ENCODE measurements at regions not wholly inside any gene's neighbourhood (a gene's known extent, or its start where the extent isn't known, plus 50 kb on each side); places are given as distances from the start of the nearest gene placed in this dataset.

GRCh38 chr2:40507432-40507831 is 55.5 kb upstream of the SLC8A1 start:
- peak; percentile 25 to 53 (median 44) for DNase-seq

- no peak for DNase-seq
Measured at GRCh38 chr2:40510304-40510703, 58.4 kb upstream of the SLC8A1 start.

GRCh38 chr2:40511661-40512213 is 59.8 kb upstream of the SLC8A1 start:
- DNase-seq, result peak; percentile 54 to 74 (median 73)

- no peak for DNase-seq
Measured at GRCh38 chr2:40512256-40512655, 60.4 kb upstream of the SLC8A1 start.

- peak; percentile 11 to 42 (median 36) for DNase-seq
Measured at GRCh38 chr2:40513201-40513600, 61.3 kb upstream of the SLC8A1 start.

GRCh38 chr2:40516604-40517003 is 64.7 kb upstream of the SLC8A1 start:
- DNase-seq, result no peak

- DNase-seq, result no peak
Measured at GRCh38 chr2:40528564-40528963, 76.7 kb upstream of the SLC8A1 start.

GRCh38 chr2:40531359-40531758 is 79.5 kb upstream of the SLC8A1 start:
- no peak for DNase-seq

GRCh38 chr2:40534528-40534927 is 82.6 kb upstream of the SLC8A1 start:
- DNase-seq, result no peak

- DNase-seq, result no peak
Measured at GRCh38 chr2:40535972-40536371, 84.1 kb upstream of the SLC8A1 start.

- no peak for DNase-seq
Measured at GRCh38 chr2:40540026-40540425, 88.1 kb upstream of the SLC8A1 start.

- no peak for DNase-seq
Measured at GRCh38 chr2:40543381-40543780, 91.5 kb upstream of the SLC8A1 start.

- DNase-seq, result no peak
Measured at GRCh38 chr2:40544072-40544471, 92.2 kb upstream of the SLC8A1 start.

- DNase-seq, result no peak
Measured at GRCh38 chr2:40545645-40546044, 93.8 kb upstream of the SLC8A1 start.

GRCh38 chr2:40546439-40547191 is 94.7 kb upstream of the SLC8A1 start:
- peak in 1 of 3 donors; percentile 22 for DNase-seq

GRCh38 chr2:40548521-40548920 is 96.6 kb upstream of the SLC8A1 start:
- DNase-seq, result no peak

GRCh38 chr2:40550085-40550484 is 98.2 kb upstream of the SLC8A1 start:
- no peak for DNase-seq

- DNase-seq, result no peak
Measured at GRCh38 chr2:40551081-40551480, 99.2 kb upstream of the SLC8A1 start.

- peak; percentile 82 to 86 (median 83) for DNase-seq
Measured at GRCh38 chr2:40554665-40555294, 102.9 kb upstream of the SLC8A1 start.

GRCh38 chr2:40556293-40556692 is 104.4 kb upstream of the SLC8A1 start:
- peak in 2 of 3 donors; percentile 21 to 22 for DNase-seq

GRCh38 chr2:40556739-40557138 is 104.8 kb upstream of the SLC8A1 start:
- DNase-seq, result no peak

GRCh38 chr2:40558761-40559160 is 106.9 kb upstream of the SLC8A1 start:
- DNase-seq, result peak; percentile 58 to 71 (median 65)

- no peak for DNase-seq
Measured at GRCh38 chr2:40559175-40559574, 107.3 kb upstream of the SLC8A1 start.

GRCh38 chr2:40564184-40564583 is 112.3 kb upstream of the SLC8A1 start:
- DNase-seq, result peak; percentile 22 to 67 (median 54)
